HEK293 (cell line): ENCODE measurements at regions not wholly inside any gene's neighbourhood (a gene's known extent, or its start where the extent isn't known, plus 50 kb on each side); places are given as distances from the start of the nearest gene placed in this dataset.

ENCODE experiments used
- CTCF ChIA-PET: fragments of 350-600 bp; formaldehyde crosslinking; extraction: SDS; loops from one replicate; lab custom pipeline; 2021; ENCODE audit warnings: antibody characterized with exemption; lab: Yijun Ruan, JAX
- POLR2A ChIA-PET: fragments of 300-600 bp; formaldehyde crosslinking; extraction: SDS; loops from one replicate; lab custom pipeline; 2020; ENCODE audit warnings: antibody characterized with exemption, inconsistent platforms; lab: Yijun Ruan, JAX
- H3K27ac ChIP-seq: fragments of 200-500 bp; sonication (Bioruptor generic); 2 replicates; pipeline ENCODE4 v1.5.1; 2014; ENCODE audit warnings: low read depth, low read length, control low read depth, inconsistent platforms; ENCODE audit errors: extremely low read depth
- H3K36me3 ChIP-seq, 2 experiments: fragments of 200-500 bp in 1 of 2; sonication (Bioruptor generic) in 1 of 2; 1 replicate in 1 of 2; 2 replicates in 1 of 2; pipeline ENCODE4 v1.5.1; 2014 to 2017; ENCODE audit warnings: inconsistent platforms in 2 of 2, low read length in 2 of 2; ENCODE audit not compliant: control insufficient read depth in 2 of 2, insufficient read depth in 1 of 2
- H3K4me1 ChIP-seq: fragments of 200-500 bp; sonication (Bioruptor generic); 2 replicates; pipeline ENCODE4 v1.5.1; 2014; ENCODE audit warnings: mild to moderate bottlenecking, low read length, inconsistent platforms; ENCODE audit not compliant: control insufficient read depth, insufficient read depth
- H3K4me3 ChIP-seq: 2 replicates; pipeline ENCODE4 v1.5.1; 2011; ENCODE audit warnings: low read depth, mild to moderate bottlenecking, control low read depth, low read length, moderate library complexity
- H3K9me3 ChIP-seq: fragments of 200-500 bp; sonication (Bioruptor generic); 2 replicates; pipeline ENCODE4 v1.5.1; 2014; ENCODE audit warnings: low read depth, low read length, inconsistent platforms; ENCODE audit not compliant: control insufficient read depth, insufficient read depth
- MEIS1 ChIP-seq: sonication (generic); formaldehyde crosslinking; IDR thresholded peaks from 2 replicates; pipeline ENCODE4 v1.8.1; 2022; ENCODE audit warnings: missing genetic modification reagents, mild to moderate bottlenecking, borderline replicate concordance
- SCRT1 ChIP-seq: fragments of 450-650 bp; formaldehyde crosslinking; IDR thresholded peaks from 2 replicates; pipeline ENCODE4 v1.5.1; 2016; ENCODE audit warnings: missing biosample characterization, missing genetic modification characterization, borderline replicate concordance
- TRIM28 ChIP-seq: IDR thresholded peaks from 2 replicates; pipeline ENCODE4 v1.6.1; 2011; ENCODE audit warnings: low read length, control low read depth, borderline replicate concordance
- ZBTB1 ChIP-seq: fragments of 450-650 bp; formaldehyde crosslinking; IDR thresholded peaks from 2 replicates; pipeline ENCODE4 v1.5.1; 2016; ENCODE audit warnings: missing biosample characterization, missing genetic modification characterization
- ZBTB48 ChIP-seq: fragments of 450-650 bp; formaldehyde crosslinking; IDR thresholded peaks from 2 replicates; pipeline ENCODE4 v1.5.1; 2016; ENCODE audit warnings: missing biosample characterization, missing genetic modification characterization
- ZNF132 ChIP-seq: fragments of 450-650 bp; formaldehyde crosslinking; IDR thresholded peaks from 2 replicates; pipeline ENCODE4 v1.5.1; 2017; ENCODE audit warnings: missing biosample characterization, missing genetic modification characterization, borderline replicate concordance
- ZNF155 ChIP-seq: fragments of 450-650 bp; formaldehyde crosslinking; IDR thresholded peaks from 2 replicates; pipeline ENCODE4 v1.5.1; 2016; ENCODE audit warnings: missing biosample characterization, missing genetic modification characterization
- ZNF266 ChIP-seq: fragments of 450-650 bp; formaldehyde crosslinking; IDR thresholded peaks from 2 replicates; pipeline ENCODE4 v1.5.1; 2016; ENCODE audit warnings: missing biosample characterization, missing genetic modification characterization, low read depth
- ZNF623 ChIP-seq: fragments of 450-650 bp; formaldehyde crosslinking; IDR thresholded peaks from 2 replicates; pipeline ENCODE4 v1.5.1; 2016; ENCODE audit warnings: missing biosample characterization, missing genetic modification characterization
- ZNF654 ChIP-seq: fragments of 450-650 bp; formaldehyde crosslinking; IDR thresholded peaks from 2 replicates; pipeline ENCODE4 v1.5.1; 2016; ENCODE audit warnings: low read depth, missing biosample characterization, missing genetic modification characterization
- ZNF664 ChIP-seq: fragments of 450-650 bp; formaldehyde crosslinking; IDR thresholded peaks from 2 replicates; pipeline ENCODE4 v1.5.1; 2016; ENCODE audit warnings: missing biosample characterization, missing genetic modification characterization
- ZXDB ChIP-seq: fragments of 450-650 bp; formaldehyde crosslinking; IDR thresholded peaks from 2 replicates; pipeline ENCODE4 v1.5.1; 2016; ENCODE audit warnings: missing biosample characterization, missing genetic modification characterization
- TF ChIP-seq, protein P1 (sequence below): fragments of 450-650 bp; formaldehyde crosslinking; IDR thresholded peaks from 2 replicates; pipeline ENCODE4 v1.5.1; 2017; ENCODE audit warnings: missing biosample characterization, missing genetic modification characterization
- TF ChIP-seq, protein P2 (sequence below): fragments of 450-650 bp; formaldehyde crosslinking; IDR thresholded peaks from 2 replicates; pipeline ENCODE4 v1.5.1; 2016; ENCODE audit warnings: missing biosample characterization, missing genetic modification characterization
- TF ChIP-seq, protein P3 (sequence below): fragments of 450-650 bp; formaldehyde crosslinking; IDR thresholded peaks from 2 replicates; pipeline ENCODE4 v1.5.1; 2016; ENCODE audit warnings: missing biosample characterization, missing genetic modification characterization, borderline replicate concordance
- TF ChIP-seq, protein P4 (sequence below): fragments of 450-650 bp; formaldehyde crosslinking; IDR thresholded peaks from 2 replicates; pipeline ENCODE4 v1.5.1; 2016; ENCODE audit warnings: missing biosample characterization, missing genetic modification characterization, low read depth
- TF ChIP-seq, protein P5 (sequence below): fragments of 450-650 bp; formaldehyde crosslinking; IDR thresholded peaks from 2 replicates; pipeline ENCODE4 v1.5.1; 2016; ENCODE audit warnings: missing biosample characterization, missing genetic modification characterization
- TF ChIP-seq, protein P6 (sequence below): fragments of 450-650 bp; formaldehyde crosslinking; IDR thresholded peaks from 2 replicates; pipeline ENCODE4 v1.5.1; 2017; ENCODE audit warnings: missing biosample characterization, missing genetic modification characterization
- TF ChIP-seq, protein P7 (sequence below): fragments of 450-650 bp; formaldehyde crosslinking; IDR thresholded peaks from 2 replicates; pipeline ENCODE4 v1.5.1; 2016; ENCODE audit warnings: missing biosample characterization, missing genetic modification characterization

DNA sequence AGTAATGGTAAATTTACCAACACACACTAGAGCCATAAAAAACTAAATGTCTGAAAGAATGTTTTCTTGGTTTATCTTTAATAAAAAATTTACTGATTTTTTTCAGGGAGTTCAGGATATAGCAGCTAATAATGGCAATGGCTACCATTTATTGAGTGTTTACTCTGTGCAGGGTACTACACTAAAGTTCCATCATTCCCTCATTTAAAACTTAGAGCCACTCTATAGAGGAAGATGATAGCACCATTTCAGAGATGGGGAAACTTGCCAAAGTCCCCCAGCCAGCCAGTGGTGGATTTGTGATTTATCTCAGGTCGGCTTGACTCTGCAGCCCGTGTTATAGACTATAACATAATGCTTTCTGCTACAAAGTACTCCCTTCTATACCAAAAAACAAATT lies 86.6 kb downstream of the LSMEM1 start:
- no peak overlapping the region for H3K27ac ChIP-seq
- ChIA-PET CTCF (interaction anchor here (1.0 kb wide), 1 partner anchor 71 kb away, joined by 3 read pairs; no protein-coding TSS in a partner anchor), POLR2A (no interaction called here)
- H3K4me1 ChIP-seq = peaks cover 8% of the 10 kb centered on the region
- no peaks in the 10 kb centered on the region for H3K36me3 ChIP-seq
- no peak overlapping the region for H3K4me3 ChIP-seq
- no peaks in the 10 kb centered on the region for H3K9me3 ChIP-seq
- TF ChIP-seq ZNF623 (tag by site-specific recombination) (no peak), MEIS1 (CRISPR knock-in tag) (no peak), ZNF654 (tag by site-specific recombination) (no peak), ZBTB48 (tag by site-specific recombination) (peak; percentile 44; the same call in 1 of the 2 replicates), ZBTB1 (tag by site-specific recombination) (no peak), ZNF664 (peak; percentile 66; the same call in 1 of the 2 replicates), ZNF155 (tag by site-specific recombination) (no peak), ZXDB (tag by site-specific recombination) (no peak), TRIM28 (no peak), SCRT1 (no peak), ZNF132 (tag by site-specific recombination) (no peak), ZNF266 (tag by site-specific recombination) (no peak)
- TF ChIP-seq, protein P1, sequence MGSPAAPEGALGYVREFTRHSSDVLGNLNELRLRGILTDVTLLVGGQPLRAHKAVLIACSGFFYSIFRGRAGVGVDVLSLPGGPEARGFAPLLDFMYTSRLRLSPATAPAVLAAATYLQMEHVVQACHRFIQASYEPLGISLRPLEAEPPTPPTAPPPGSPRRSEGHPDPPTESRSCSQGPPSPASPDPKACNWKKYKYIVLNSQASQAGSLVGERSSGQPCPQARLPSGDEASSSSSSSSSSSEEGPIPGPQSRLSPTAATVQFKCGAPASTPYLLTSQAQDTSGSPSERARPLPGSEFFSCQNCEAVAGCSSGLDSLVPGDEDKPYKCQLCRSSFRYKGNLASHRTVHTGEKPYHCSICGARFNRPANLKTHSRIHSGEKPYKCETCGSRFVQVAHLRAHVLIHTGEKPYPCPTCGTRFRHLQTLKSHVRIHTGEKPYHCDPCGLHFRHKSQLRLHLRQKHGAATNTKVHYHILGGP (tag by site-specific recombination) = no peak
- TF ChIP-seq, protein P2, sequence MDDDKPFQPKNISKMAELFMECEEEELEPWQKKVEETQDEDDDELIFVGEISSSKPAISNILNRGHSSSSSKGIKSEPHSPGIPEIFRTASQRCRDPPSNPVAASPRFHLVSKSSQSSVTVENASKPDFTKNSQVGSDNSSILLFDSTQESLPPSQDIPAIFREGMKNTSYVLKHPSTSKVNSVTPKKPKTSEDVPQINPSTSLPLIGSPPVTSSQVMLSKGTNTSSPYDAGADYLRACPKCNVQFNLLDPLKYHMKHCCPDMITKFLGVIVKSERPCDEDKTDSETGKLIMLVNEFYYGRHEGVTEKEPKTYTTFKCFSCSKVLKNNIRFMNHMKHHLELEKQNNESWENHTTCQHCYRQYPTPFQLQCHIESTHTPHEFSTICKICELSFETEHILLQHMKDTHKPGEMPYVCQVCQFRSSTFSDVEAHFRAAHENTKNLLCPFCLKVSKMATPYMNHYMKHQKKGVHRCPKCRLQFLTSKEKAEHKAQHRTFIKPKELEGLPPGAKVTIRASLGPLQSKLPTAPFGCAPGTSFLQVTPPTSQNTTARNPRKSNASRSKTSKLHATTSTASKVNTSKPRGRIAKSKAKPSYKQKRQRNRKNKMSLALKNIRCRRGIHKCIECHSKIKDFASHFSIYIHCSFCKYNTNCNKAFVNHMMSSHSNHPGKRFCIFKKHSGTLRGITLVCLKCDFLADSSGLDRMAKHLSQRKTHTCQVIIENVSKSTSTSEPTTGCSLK (tag by site-specific recombination) = no peak
- TF ChIP-seq, protein P3, sequence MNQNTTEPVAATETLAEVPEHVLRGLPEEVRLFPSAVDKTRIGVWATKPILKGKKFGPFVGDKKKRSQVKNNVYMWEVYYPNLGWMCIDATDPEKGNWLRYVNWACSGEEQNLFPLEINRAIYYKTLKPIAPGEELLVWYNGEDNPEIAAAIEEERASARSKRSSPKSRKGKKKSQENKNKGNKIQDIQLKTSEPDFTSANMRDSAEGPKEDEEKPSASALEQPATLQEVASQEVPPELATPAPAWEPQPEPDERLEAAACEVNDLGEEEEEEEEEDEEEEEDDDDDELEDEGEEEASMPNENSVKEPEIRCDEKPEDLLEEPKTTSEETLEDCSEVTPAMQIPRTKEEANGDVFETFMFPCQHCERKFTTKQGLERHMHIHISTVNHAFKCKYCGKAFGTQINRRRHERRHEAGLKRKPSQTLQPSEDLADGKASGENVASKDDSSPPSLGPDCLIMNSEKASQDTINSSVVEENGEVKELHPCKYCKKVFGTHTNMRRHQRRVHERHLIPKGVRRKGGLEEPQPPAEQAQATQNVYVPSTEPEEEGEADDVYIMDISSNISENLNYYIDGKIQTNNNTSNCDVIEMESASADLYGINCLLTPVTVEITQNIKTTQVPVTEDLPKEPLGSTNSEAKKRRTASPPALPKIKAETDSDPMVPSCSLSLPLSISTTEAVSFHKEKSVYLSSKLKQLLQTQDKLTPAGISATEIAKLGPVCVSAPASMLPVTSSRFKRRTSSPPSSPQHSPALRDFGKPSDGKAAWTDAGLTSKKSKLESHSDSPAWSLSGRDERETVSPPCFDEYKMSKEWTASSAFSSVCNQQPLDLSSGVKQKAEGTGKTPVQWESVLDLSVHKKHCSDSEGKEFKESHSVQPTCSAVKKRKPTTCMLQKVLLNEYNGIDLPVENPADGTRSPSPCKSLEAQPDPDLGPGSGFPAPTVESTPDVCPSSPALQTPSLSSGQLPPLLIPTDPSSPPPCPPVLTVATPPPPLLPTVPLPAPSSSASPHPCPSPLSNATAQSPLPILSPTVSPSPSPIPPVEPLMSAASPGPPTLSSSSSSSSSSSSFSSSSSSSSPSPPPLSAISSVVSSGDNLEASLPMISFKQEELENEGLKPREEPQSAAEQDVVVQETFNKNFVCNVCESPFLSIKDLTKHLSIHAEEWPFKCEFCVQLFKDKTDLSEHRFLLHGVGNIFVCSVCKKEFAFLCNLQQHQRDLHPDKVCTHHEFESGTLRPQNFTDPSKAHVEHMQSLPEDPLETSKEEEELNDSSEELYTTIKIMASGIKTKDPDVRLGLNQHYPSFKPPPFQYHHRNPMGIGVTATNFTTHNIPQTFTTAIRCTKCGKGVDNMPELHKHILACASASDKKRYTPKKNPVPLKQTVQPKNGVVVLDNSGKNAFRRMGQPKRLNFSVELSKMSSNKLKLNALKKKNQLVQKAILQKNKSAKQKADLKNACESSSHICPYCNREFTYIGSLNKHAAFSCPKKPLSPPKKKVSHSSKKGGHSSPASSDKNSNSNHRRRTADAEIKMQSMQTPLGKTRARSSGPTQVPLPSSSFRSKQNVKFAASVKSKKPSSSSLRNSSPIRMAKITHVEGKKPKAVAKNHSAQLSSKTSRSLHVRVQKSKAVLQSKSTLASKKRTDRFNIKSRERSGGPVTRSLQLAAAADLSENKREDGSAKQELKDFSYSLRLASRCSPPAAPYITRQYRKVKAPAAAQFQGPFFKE (tag by site-specific recombination) = no peak
- TF ChIP-seq, protein P4, sequence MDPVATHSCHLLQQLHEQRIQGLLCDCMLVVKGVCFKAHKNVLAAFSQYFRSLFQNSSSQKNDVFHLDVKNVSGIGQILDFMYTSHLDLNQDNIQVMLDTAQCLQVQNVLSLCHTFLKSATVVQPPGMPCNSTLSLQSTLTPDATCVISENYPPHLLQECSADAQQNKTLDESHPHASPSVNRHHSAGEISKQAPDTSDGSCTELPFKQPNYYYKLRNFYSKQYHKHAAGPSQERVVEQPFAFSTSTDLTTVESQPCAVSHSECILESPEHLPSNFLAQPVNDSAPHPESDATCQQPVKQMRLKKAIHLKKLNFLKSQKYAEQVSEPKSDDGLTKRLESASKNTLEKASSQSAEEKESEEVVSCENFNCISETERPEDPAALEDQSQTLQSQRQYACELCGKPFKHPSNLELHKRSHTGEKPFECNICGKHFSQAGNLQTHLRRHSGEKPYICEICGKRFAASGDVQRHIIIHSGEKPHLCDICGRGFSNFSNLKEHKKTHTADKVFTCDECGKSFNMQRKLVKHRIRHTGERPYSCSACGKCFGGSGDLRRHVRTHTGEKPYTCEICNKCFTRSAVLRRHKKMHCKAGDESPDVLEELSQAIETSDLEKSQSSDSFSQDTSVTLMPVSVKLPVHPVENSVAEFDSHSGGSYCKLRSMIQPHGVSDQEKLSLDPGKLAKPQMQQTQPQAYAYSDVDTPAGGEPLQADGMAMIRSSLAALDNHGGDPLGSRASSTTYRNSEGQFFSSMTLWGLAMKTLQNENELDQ = no peak
- TF ChIP-seq, protein P5, sequence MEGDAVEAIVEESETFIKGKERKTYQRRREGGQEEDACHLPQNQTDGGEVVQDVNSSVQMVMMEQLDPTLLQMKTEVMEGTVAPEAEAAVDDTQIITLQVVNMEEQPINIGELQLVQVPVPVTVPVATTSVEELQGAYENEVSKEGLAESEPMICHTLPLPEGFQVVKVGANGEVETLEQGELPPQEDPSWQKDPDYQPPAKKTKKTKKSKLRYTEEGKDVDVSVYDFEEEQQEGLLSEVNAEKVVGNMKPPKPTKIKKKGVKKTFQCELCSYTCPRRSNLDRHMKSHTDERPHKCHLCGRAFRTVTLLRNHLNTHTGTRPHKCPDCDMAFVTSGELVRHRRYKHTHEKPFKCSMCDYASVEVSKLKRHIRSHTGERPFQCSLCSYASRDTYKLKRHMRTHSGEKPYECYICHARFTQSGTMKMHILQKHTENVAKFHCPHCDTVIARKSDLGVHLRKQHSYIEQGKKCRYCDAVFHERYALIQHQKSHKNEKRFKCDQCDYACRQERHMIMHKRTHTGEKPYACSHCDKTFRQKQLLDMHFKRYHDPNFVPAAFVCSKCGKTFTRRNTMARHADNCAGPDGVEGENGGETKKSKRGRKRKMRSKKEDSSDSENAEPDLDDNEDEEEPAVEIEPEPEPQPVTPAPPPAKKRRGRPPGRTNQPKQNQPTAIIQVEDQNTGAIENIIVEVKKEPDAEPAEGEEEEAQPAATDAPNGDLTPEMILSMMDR (tag by site-specific recombination) = no peak
- TF ChIP-seq, protein P6, sequence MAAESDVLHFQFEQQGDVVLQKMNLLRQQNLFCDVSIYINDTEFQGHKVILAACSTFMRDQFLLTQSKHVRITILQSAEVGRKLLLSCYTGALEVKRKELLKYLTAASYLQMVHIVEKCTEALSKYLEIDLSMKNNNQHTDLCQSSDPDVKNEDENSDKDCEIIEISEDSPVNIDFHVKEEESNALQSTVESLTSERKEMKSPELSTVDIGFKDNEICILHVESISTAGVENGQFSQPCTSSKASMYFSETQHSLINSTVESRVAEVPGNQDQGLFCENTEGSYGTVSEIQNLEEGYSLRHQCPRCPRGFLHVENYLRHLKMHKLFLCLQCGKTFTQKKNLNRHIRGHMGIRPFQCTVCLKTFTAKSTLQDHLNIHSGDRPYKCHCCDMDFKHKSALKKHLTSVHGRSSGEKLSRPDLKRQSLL (tag by site-specific recombination) = peak; percentile 53; the same call in 1 of the 2 replicates
- TF ChIP-seq, protein P7, sequence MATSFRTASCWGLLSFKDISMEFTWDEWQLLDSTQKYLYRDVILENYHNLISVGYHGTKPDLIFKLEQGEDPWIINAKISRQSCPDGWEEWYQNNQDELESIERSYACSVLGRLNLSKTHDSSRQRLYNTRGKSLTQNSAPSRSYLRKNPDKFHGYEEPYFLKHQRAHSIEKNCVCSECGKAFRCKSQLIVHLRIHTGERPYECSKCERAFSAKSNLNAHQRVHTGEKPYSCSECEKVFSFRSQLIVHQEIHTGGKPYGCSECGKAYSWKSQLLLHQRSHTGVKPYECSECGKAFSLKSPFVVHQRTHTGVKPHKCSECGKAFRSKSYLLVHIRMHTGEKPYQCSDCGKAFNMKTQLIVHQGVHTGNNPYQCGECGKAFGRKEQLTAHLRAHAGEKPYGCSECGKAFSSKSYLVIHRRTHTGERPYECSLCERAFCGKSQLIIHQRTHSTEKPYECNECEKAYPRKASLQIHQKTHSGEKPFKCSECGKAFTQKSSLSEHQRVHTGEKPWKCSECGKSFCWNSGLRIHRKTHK = no peak
